ENCODE measurements at regions not wholly inside any gene's neighbourhood (a gene's known extent, or its start where the extent isn't known, plus 50 kb on each side); places are given as distances from the start of the nearest gene placed in this dataset.

GRCh38 chr16:8519179-8519578, 71.1 kb downstream of the TMEM114 start:
- no peak for TF ChIP-seq SP1 (IDR thresholded peaks at IDR 0.05; ENCODE audit: low read depth, low read length)
- TF ChIP-seq, protein P1, sequence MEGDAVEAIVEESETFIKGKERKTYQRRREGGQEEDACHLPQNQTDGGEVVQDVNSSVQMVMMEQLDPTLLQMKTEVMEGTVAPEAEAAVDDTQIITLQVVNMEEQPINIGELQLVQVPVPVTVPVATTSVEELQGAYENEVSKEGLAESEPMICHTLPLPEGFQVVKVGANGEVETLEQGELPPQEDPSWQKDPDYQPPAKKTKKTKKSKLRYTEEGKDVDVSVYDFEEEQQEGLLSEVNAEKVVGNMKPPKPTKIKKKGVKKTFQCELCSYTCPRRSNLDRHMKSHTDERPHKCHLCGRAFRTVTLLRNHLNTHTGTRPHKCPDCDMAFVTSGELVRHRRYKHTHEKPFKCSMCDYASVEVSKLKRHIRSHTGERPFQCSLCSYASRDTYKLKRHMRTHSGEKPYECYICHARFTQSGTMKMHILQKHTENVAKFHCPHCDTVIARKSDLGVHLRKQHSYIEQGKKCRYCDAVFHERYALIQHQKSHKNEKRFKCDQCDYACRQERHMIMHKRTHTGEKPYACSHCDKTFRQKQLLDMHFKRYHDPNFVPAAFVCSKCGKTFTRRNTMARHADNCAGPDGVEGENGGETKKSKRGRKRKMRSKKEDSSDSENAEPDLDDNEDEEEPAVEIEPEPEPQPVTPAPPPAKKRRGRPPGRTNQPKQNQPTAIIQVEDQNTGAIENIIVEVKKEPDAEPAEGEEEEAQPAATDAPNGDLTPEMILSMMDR (IDR thresholded peaks at IDR 0.05; ENCODE audit: control extremely low read depth in 1 of 3, insufficient read depth in 1 of 3, low read depth in 1 of 3, low read length in 3 of 3): no peak
- TF ChIP-seq, protein P2, sequence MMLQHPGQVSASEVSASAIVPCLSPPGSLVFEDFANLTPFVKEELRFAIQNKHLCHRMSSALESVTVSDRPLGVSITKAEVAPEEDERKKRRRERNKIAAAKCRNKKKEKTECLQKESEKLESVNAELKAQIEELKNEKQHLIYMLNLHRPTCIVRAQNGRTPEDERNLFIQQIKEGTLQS (IDR thresholded peaks at IDR 0.05; ENCODE audit: insufficient read depth, low read depth, low read length): no peak
